ENCODE measurements at regions not wholly inside any gene's neighbourhood (a gene's known extent, or its start where the extent isn't known, plus 50 kb on each side); places are given as distances from the start of the nearest gene placed in this dataset.

DNA sequence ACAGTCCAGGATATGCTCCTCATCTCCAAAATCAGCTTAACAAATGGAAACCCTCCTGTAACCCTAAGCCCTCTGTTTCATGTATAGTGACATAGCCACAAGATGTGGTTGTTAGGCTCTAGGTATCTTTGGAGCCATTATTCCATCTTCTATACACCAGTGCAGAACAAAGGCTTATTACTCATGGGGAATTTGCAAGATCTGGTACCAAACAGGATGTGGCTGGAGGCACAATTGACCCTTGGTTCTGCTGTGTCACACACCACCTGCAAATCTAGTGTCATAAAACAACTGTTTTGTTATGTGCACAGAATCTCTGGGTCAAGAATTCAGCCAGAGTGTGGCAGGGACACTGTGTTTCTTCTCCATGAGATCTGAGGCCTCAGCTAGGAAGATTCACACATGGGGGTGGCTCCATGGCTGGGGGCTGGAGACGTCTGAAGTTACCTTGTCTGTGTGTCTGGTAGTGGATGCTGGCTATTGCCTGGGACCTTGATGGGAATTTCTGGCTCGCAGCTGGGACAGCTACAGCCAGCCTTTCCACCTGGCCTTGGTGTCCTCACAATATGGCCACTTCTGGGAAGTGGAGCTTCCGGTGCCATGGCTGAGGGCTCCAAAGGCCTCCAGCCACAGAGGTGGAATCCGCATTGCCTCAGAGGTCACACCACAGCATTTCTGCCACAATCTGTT lies 369.9 kb downstream of the CDH26 start:
- Histone ChIP-seq H3K36me3 (ENCODE audit: insufficient read depth, low read length) (no peaks in the 10 kb centered on the region), H3K9ac (ENCODE audit: low read length) (no peak overlapping the region), H3K27ac (ENCODE audit: low read depth, low read length) (no peak overlapping the region), H4K20me1 (ENCODE audit: insufficient read depth, low read length) (no peaks in the 10 kb centered on the region), H3K79me2 (ENCODE audit: insufficient read depth, low read length) (no peaks in the 10 kb centered on the region), H3K9me3 (ENCODE audit: insufficient read depth, low read depth, low read length) (no peaks in the 10 kb centered on the region), H3K27me3 (ENCODE audit: insufficient read depth, low read length) (no peaks in the 10 kb centered on the region), H3K4me3 (ENCODE audit: insufficient read depth, low read depth, low read length) (no peak overlapping the region), H3K4me1 (ENCODE audit: insufficient read depth, low read length) (no peaks in the 10 kb centered on the region), H3K4me2 (ENCODE audit: low read length) (no peak overlapping the region), H2AFZ (ENCODE audit: low read depth, low read length) (no peak overlapping the region)
- DNase-seq (ENCODE audit: low read depth): no peak
- FAIRE-seq: no peak
- TF ChIP-seq, protein P1, sequence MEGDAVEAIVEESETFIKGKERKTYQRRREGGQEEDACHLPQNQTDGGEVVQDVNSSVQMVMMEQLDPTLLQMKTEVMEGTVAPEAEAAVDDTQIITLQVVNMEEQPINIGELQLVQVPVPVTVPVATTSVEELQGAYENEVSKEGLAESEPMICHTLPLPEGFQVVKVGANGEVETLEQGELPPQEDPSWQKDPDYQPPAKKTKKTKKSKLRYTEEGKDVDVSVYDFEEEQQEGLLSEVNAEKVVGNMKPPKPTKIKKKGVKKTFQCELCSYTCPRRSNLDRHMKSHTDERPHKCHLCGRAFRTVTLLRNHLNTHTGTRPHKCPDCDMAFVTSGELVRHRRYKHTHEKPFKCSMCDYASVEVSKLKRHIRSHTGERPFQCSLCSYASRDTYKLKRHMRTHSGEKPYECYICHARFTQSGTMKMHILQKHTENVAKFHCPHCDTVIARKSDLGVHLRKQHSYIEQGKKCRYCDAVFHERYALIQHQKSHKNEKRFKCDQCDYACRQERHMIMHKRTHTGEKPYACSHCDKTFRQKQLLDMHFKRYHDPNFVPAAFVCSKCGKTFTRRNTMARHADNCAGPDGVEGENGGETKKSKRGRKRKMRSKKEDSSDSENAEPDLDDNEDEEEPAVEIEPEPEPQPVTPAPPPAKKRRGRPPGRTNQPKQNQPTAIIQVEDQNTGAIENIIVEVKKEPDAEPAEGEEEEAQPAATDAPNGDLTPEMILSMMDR (IDR thresholded peaks at IDR 0.05; ENCODE audit: insufficient read depth, low read depth, low read length): no peak
- TF ChIP-seq EZH2 (IDR thresholded peaks at IDR 0.05; ENCODE audit: insufficient read depth, low read length): no peak
- H3K4me3 Mint-ChIP-seq (ENCODE audit: unreplicated experiment): no peak overlapping the region
- H3K9me3 Mint-ChIP-seq (ENCODE audit: unreplicated experiment): peaks cover 4% of the 10 kb centered on the region
- no peak overlapping the region for H3K27ac Mint-ChIP-seq (ENCODE audit: unreplicated experiment)
- no peaks in the 10 kb centered on the region for H3K4me1 Mint-ChIP-seq (ENCODE audit: low read depth, unreplicated experiment)
- H3K36me3 Mint-ChIP-seq (ENCODE audit: low read depth, unreplicated experiment): no peaks in the 10 kb centered on the region
- peaks cover 3% of the 10 kb centered on the region for H3K27me3 Mint-ChIP-seq (ENCODE audit: low read depth, unreplicated experiment)

DNA sequence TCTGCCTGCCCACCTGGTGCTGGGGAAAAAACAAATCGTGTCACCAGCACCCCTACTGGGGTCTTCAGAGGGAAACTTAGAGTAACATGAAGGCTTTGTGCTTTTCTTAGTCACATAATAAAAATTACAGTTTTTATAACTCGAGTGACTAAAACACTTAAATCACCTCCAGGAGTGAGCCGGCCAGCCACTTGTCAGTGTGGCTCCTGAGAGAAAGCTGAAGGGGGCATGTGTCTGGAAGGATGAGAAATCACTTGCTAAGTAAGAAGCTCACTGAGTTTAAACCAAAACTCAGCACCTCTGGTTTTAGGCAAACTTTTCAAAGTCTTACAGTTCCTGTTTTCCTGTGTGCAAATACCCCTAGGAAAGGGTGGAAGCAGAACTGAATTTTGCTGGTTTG lies 372.2 kb downstream of the CDH26 start:
- no peaks in the 10 kb centered on the region for H3K4me1 ChIP-seq (ENCODE audit: insufficient read depth, low read length)
- Mint-ChIP-seq H3K36me3 (ENCODE audit: low read depth, unreplicated experiment) (no peaks in the 10 kb centered on the region), H3K4me1 (ENCODE audit: low read depth, unreplicated experiment) (no peaks in the 10 kb centered on the region), H3K9me3 (ENCODE audit: unreplicated experiment) (peaks cover 4% of the 10 kb centered on the region), H3K4me3 (ENCODE audit: unreplicated experiment) (no peak overlapping the region), H3K27ac (ENCODE audit: unreplicated experiment) (no peak overlapping the region), H3K27me3 (ENCODE audit: low read depth, unreplicated experiment) (peaks cover 7% of the 10 kb centered on the region)
- DNase-seq (ENCODE audit: low read depth) (no peak), FAIRE-seq (no peak)
- H3K79me2 ChIP-seq (ENCODE audit: insufficient read depth, low read length): no peaks in the 10 kb centered on the region
- H3K36me3 ChIP-seq (ENCODE audit: insufficient read depth, low read length): no peaks in the 10 kb centered on the region
- H3K9me3 ChIP-seq (ENCODE audit: insufficient read depth, low read depth, low read length): no peaks in the 10 kb centered on the region
- H2AFZ ChIP-seq (ENCODE audit: low read depth, low read length): no peak overlapping the region
- H3K27me3 ChIP-seq (ENCODE audit: insufficient read depth, low read length): no peaks in the 10 kb centered on the region
- no peak overlapping the region for H3K27ac ChIP-seq (ENCODE audit: low read depth, low read length)
- H3K4me3 ChIP-seq (ENCODE audit: insufficient read depth, low read depth, low read length): no peak overlapping the region
- TF ChIP-seq, protein P1 (IDR thresholded peaks at IDR 0.05; ENCODE audit: insufficient read depth, low read depth, low read length): no peak
- no peak for TF ChIP-seq EZH2 (IDR thresholded peaks at IDR 0.05; ENCODE audit: insufficient read depth, low read length)
- H4K20me1 ChIP-seq (ENCODE audit: insufficient read depth, low read length): no peaks in the 10 kb centered on the region
- no peak overlapping the region for H3K4me2 ChIP-seq (ENCODE audit: low read length)
- H3K9ac ChIP-seq (ENCODE audit: low read length): no peak overlapping the region

DNA sequence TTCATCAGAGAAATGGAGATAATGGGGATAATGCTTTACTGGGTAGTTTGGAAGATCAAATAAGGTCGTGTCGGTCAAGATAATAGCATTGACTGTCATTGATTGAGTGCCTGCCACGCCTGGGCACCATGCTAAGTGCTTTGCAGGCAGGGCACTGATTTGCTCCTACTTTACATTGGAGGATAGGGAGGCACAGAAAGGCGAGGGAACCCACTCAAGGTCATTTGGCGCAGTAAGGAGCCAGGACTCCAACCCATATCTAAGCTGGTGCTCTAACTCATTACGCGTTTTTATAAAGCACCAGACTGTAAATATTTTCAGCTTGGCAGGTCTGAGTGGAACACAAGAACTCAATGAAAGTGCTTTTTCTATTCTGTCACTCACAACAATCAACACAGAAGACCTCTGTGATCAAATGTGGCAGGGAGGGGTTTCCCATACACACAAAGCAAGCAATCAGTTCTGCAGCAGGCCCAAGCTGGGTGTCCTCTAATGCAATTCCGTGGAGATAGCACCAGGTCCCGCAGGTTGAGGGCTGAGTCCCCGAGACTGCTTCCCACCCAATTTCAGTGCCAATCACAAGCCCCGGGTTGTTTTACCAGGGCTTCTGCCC lies 373.6 kb downstream of the CDH26 start:
- no peaks in the 10 kb centered on the region for H3K4me1 ChIP-seq (ENCODE audit: insufficient read depth, low read length)
- H2AFZ ChIP-seq (ENCODE audit: low read depth, low read length): no peak overlapping the region
- TF ChIP-seq, protein P1 (IDR thresholded peaks at IDR 0.05; ENCODE audit: insufficient read depth, low read depth, low read length): no peak
- TF ChIP-seq EZH2 (IDR thresholded peaks at IDR 0.05; ENCODE audit: insufficient read depth, low read length): no peak
- H3K36me3 Mint-ChIP-seq (ENCODE audit: low read depth, unreplicated experiment): no peaks in the 10 kb centered on the region
- H3K4me3 ChIP-seq (ENCODE audit: insufficient read depth, low read depth, low read length): no peak overlapping the region
- DNase-seq (ENCODE audit: low read depth) (no peak), FAIRE-seq (no peak)
- H3K9me3 Mint-ChIP-seq (ENCODE audit: unreplicated experiment): peaks cover 4% of the 10 kb centered on the region
- H3K4me2 ChIP-seq (ENCODE audit: low read length): no peak overlapping the region
- no peak overlapping the region for H3K9ac ChIP-seq (ENCODE audit: low read length)
- H3K4me1 Mint-ChIP-seq (ENCODE audit: low read depth, unreplicated experiment): no peaks in the 10 kb centered on the region
- peaks cover 9% of the 10 kb centered on the region for H3K27me3 Mint-ChIP-seq (ENCODE audit: low read depth, unreplicated experiment)
- H3K27ac ChIP-seq (ENCODE audit: low read depth, low read length): no peak overlapping the region
- H3K27ac Mint-ChIP-seq (ENCODE audit: unreplicated experiment): no peak overlapping the region
- no peaks in the 10 kb centered on the region for H4K20me1 ChIP-seq (ENCODE audit: insufficient read depth, low read length)
- H3K27me3 ChIP-seq (ENCODE audit: insufficient read depth, low read length): no peaks in the 10 kb centered on the region
- H3K79me2 ChIP-seq (ENCODE audit: insufficient read depth, low read length): no peaks in the 10 kb centered on the region
- no peak overlapping the region for H3K4me3 Mint-ChIP-seq (ENCODE audit: unreplicated experiment)
- no peaks in the 10 kb centered on the region for H3K9me3 ChIP-seq (ENCODE audit: insufficient read depth, low read depth, low read length)
- H3K36me3 ChIP-seq (ENCODE audit: insufficient read depth, low read length): no peaks in the 10 kb centered on the region

Measured in astrocyte (in vitro differentiated cells and primary cell).